ENCODE measurements at regions not wholly inside any gene's neighbourhood (a gene's known extent, or its start where the extent isn't known, plus 50 kb on each side); places are given as distances from the start of the nearest gene placed in this dataset.

DNA sequence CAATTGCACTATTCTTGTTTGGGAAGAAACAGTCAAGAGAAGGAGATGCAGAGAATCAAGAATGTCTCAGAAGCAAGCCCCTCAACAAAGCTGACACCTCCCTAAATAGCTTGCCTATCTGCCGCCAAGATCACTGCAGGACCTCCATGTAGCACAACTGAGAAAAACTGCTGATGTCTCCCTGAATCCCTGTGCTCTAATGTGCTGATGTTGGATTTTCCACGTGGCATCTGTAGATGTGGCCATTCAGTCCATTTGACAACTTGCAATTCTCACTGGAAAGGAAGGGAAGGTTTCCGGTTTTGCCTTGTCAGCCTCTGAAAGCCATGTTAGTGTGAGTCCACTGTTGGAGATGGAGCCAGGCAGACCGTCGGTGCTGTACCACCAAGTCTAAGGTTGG, 374.0 kb downstream of the DIRAS2 start:
- no peak overlapping the region for H2AFZ ChIP-seq (ENCODE audit: low read length)
- H3K23ac ChIP-seq (ENCODE audit: insufficient read length) = no peak overlapping the region
- no peak overlapping the region for H3K4me3 ChIP-seq (ENCODE audit: extremely low read depth in 1 of 4, insufficient read depth in 2 of 4, low read depth in 3 of 4, low read length in 4 of 4)
- H2AK5ac ChIP-seq (ENCODE audit: low read depth, low read length) = no peak overlapping the region
- H4K20me1 ChIP-seq (replicated peaks in 1 of 2; ENCODE audit: control insufficient read depth in 1 of 2, insufficient read depth in 2 of 2, low read length in 2 of 2) = no peaks in the 10 kb centered on the region
- TF ChIP-seq TBP (IDR thresholded peaks at IDR 0.05; ENCODE audit: low read depth, low read length) (no peak), FOSL1 (IDR thresholded peaks at IDR 0.05; ENCODE audit: insufficient read depth, low read depth, low read length) (no peak), ATF2 (IDR thresholded peaks at IDR 0.05; ENCODE audit: low read length) (no peak)
- H2BK15ac ChIP-seq (ENCODE audit: low read length) = no peak overlapping the region
- no peak overlapping the region for H4K91ac ChIP-seq (replicated peaks; ENCODE audit: insufficient read length, low read length)
- no peaks in the 10 kb centered on the region for H3K36me3 ChIP-seq (ENCODE audit: control insufficient read depth in 2 of 4, insufficient read depth in 4 of 4, low read length in 3 of 4)
- H3K18ac ChIP-seq (ENCODE audit: extremely low read depth, low read length) = no peak overlapping the region
- no peak overlapping the region for H3K4ac ChIP-seq (replicated peaks; ENCODE audit: insufficient read length, low read depth, low read length)
- H3K9ac ChIP-seq (replicated peaks in 1 of 4; ENCODE audit: extremely low read depth in 1 of 4, low read depth in 3 of 4, low read length in 3 of 4) = no peak overlapping the region
- 94% methylated on average over 5 of the region's 5 CpGs; no CpG with 5 or more reads in 1 of the 2 experiments for WGBS, 2 experiments (ENCODE audit: extremely low coverage in 1 of 2, insufficient coverage in 1 of 2, insufficient read length in 1 of 2, insufficient replicate concordance in 2 of 2, low coverage in 1 of 2, low lambda C conversion rate in 2 of 2, missing lambda C conversion rate in 1 of 2)
- H2BK120ac ChIP-seq (replicated peaks; ENCODE audit: low read depth, low read length) = no peak overlapping the region
- H3K56ac ChIP-seq (replicated peaks; ENCODE audit: insufficient read length, low read depth, low read length) = no peak overlapping the region
- H3K9me3 ChIP-seq (ENCODE audit: insufficient read depth in 2 of 2, low read depth in 1 of 2, low read length in 1 of 2) = no peaks in the 10 kb centered on the region
- no peak overlapping the region for H2BK12ac ChIP-seq (ENCODE audit: low read depth, low read length)
- no peak overlapping the region for H2BK5ac ChIP-seq (ENCODE audit: low read depth, low read length)
- no peaks in the 10 kb centered on the region for H3K23me2 ChIP-seq (ENCODE audit: low read depth, low read length)
- FAIRE-seq = no peak
- no peak for DNase-seq (ENCODE audit: low read depth in 1 of 2, low spot score in 2 of 2)
- H3K4me2 ChIP-seq (ENCODE audit: insufficient read depth in 1 of 2, low read depth in 2 of 2, low read length in 2 of 2) = no peak overlapping the region
- no peak overlapping the region for H3K14ac ChIP-seq (ENCODE audit: insufficient read length)
- H3K79me2 ChIP-seq (ENCODE audit: control insufficient read depth in 1 of 2, insufficient read depth in 2 of 2, low read length in 2 of 2) = no peaks in the 10 kb centered on the region
- no peak overlapping the region for H3K27ac ChIP-seq (ENCODE audit: low read depth, low read length)
- H3K79me1 ChIP-seq (ENCODE audit: low read depth, low read length) = no peaks in the 10 kb centered on the region
- H4K5ac ChIP-seq (ENCODE audit: insufficient read length, low read depth, low read length) = no peak overlapping the region
- POLR2A ChIA-PET (ENCODE audit: partially characterized antibody) = no interaction called here
- CTCF ChIA-PET (ENCODE audit: partially characterized antibody) = interaction anchor here (1.2 kb wide), 1 partner anchor 377 kb away, joined by 3 read pairs; no protein-coding TSS in a partner anchor
- no peak overlapping the region for H4K8ac ChIP-seq (ENCODE audit: extremely low read depth, insufficient read depth, low read length)
- no peaks in the 10 kb centered on the region for H3K27me3 ChIP-seq (replicated peaks in 1 of 4; ENCODE audit: control insufficient read depth in 3 of 4, extremely low read depth in 1 of 4, insufficient read depth in 3 of 4, low read length in 3 of 4)
- H2BK20ac ChIP-seq (ENCODE audit: low read length) = no peak overlapping the region
- no peaks in the 10 kb centered on the region for H3K4me1 ChIP-seq (replicated peaks in 1 of 4; ENCODE audit: control insufficient read depth in 3 of 4, insufficient read depth in 4 of 4, low read length in 3 of 4)

Data from H1 (cell line).